Astrocyte (in vitro differentiated cells and primary cell): ENCODE measurements at regions not wholly inside any gene's neighbourhood (a gene's known extent, or its start where the extent isn't known, plus 50 kb on each side); places are given as distances from the start of the nearest gene placed in this dataset.
"Not testable (repeated sequence)": the region's sequence is repeated elsewhere in the genome, so short reads cannot be mapped to it uniquely, and the experiment has no call there.

Experiments
- EZH2 ChIP-seq: IDR thresholded peaks from 2 replicates; pipeline ENCODE4 v1.6.1; 2012; ENCODE audit warnings: mild to moderate bottlenecking, low read length, inconsistent platforms; ENCODE audit not compliant: insufficient read depth
- TF ChIP-seq, protein P1 (sequence below): IDR thresholded peaks from 2 replicates; pipeline ENCODE4 v1.5.1; 2011; ENCODE audit warnings: low read depth, mild to moderate bottlenecking, inconsistent platforms, low read length, moderate library complexity; ENCODE audit not compliant: insufficient read depth

DNA sequence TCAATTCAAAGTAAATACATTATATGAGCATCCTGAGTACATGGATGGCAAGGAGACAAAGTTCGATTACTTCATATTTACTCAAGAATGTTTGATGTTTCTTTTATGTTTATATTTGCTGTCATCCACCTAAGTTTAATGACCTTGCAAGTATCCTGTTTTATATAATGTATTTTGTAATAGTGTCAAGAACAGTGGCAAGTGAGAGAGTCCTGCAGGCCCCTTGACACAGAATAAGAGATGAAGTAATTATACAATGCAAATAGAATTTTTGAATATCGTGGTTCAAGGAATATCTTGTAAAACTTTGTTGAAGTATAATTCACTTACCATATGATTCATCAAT is 68.8 kb upstream of the UGT2A3 start:
- TF ChIP-seq, protein P1, sequence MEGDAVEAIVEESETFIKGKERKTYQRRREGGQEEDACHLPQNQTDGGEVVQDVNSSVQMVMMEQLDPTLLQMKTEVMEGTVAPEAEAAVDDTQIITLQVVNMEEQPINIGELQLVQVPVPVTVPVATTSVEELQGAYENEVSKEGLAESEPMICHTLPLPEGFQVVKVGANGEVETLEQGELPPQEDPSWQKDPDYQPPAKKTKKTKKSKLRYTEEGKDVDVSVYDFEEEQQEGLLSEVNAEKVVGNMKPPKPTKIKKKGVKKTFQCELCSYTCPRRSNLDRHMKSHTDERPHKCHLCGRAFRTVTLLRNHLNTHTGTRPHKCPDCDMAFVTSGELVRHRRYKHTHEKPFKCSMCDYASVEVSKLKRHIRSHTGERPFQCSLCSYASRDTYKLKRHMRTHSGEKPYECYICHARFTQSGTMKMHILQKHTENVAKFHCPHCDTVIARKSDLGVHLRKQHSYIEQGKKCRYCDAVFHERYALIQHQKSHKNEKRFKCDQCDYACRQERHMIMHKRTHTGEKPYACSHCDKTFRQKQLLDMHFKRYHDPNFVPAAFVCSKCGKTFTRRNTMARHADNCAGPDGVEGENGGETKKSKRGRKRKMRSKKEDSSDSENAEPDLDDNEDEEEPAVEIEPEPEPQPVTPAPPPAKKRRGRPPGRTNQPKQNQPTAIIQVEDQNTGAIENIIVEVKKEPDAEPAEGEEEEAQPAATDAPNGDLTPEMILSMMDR, result not testable (repeated sequence)
- TF ChIP-seq EZH2, result not testable (repeated sequence)
